Fibroblast of lung (primary cell): ENCODE measurements at regions not wholly inside any gene's neighbourhood (a gene's known extent, or its start where the extent isn't known, plus 50 kb on each side); places are given as distances from the start of the nearest gene placed in this dataset.

Source experiments
- DNase-seq, 2 donors: peaks; one replicate each; pipeline versions ENCODE4 v3.0.0 to v3.0.0-alpha.2; 2010; ENCODE audit warnings: low read depth in 2 of 2
- H2AFZ ChIP-seq: 2 replicates; pipeline ENCODE4 v1.5.1; 2012; ENCODE audit warnings: low read length, control low read depth, inconsistent platforms
- H3K27ac ChIP-seq: 2 replicates; pipeline ENCODE4 v1.5.1; 2011; ENCODE audit warnings: low read length, control low read depth; ENCODE audit not compliant: insufficient read depth
- H3K27me3 ChIP-seq: 2 replicates; pipeline ENCODE4 v1.5.1; 2011; ENCODE audit warnings: mild to moderate bottlenecking, low read length; ENCODE audit not compliant: control insufficient read depth, insufficient read depth
- H3K36me3 ChIP-seq: 2 replicates; pipeline ENCODE4 v1.5.1; 2011; ENCODE audit warnings: low read length; ENCODE audit not compliant: control insufficient read depth, insufficient read depth
- H3K4me1 ChIP-seq: 2 replicates; pipeline ENCODE4 v1.5.1; 2011; ENCODE audit warnings: low read length; ENCODE audit not compliant: control insufficient read depth, insufficient read depth; ENCODE audit errors: extremely low read depth
- H3K4me2 ChIP-seq: 2 replicates; pipeline ENCODE4 v1.5.1; 2011; ENCODE audit warnings: low read length, control low read depth; ENCODE audit not compliant: insufficient read depth; ENCODE audit errors: extremely low read depth
- H3K4me3 ChIP-seq, 4 experiments: fragments of 200-600 bp in 1 of 4; sonication (generic) in 1 of 4; replicated peaks in 1 of 4; 2 replicates each; pipeline ENCODE4 v1.5.1; 2011 to 2016; ENCODE audit warnings: low read length in 4 of 4, low read depth in 3 of 4, mild to moderate bottlenecking in 3 of 4, control low read depth in 2 of 4, inconsistent platforms in 1 of 4, mixed read lengths in 1 of 4; ENCODE audit not compliant: insufficient read depth in 1 of 4; ENCODE audit errors: control extremely low read depth in 1 of 4
- H3K79me2 ChIP-seq: 2 replicates; pipeline ENCODE4 v1.5.1; 2012; ENCODE audit warnings: mild to moderate bottlenecking, low read length, inconsistent platforms; ENCODE audit not compliant: control insufficient read depth, insufficient read depth
- H3K9ac ChIP-seq: 2 replicates; pipeline ENCODE4 v1.5.1; 2011; ENCODE audit warnings: mild to moderate bottlenecking, low read length, control low read depth; ENCODE audit not compliant: insufficient read depth
- H3K9me3 ChIP-seq: 2 replicates; pipeline ENCODE4 v1.5.1; 2012; ENCODE audit warnings: low read depth, low read length; ENCODE audit not compliant: control insufficient read depth, insufficient read depth
- H4K20me1 ChIP-seq: 2 replicates; pipeline ENCODE4 v1.5.1; 2011; ENCODE audit warnings: low read length; ENCODE audit not compliant: control insufficient read depth, insufficient read depth; ENCODE audit errors: extremely low read depth
- CTCF ChIP-seq, 2 donors: IDR thresholded peaks in 1 of 2; conservative IDR thresholded peaks in 1 of 2; 1 replicate in 1 of 2; 2 replicates in 1 of 2; pipeline ENCODE4 v1.5.1; 2011 to 2012; ENCODE audit warnings: low read length in 2 of 2, control low read depth in 1 of 2, inconsistent platforms in 1 of 2, low read depth in 1 of 2, mild to moderate bottlenecking in 1 of 2
- EZH2 ChIP-seq: IDR thresholded peaks from 2 replicates; pipeline ENCODE4 v1.5.1; 2012; ENCODE audit warnings: low read length, control low read depth, mild to moderate bottlenecking; ENCODE audit errors: missing control alignments

GRCh38 chr21:23792300-23792699 is 1815.0 kb downstream of the MRPL39 start:
- H3K36me3 ChIP-seq, result no peaks in the 10 kb centered on the region
- H2AFZ ChIP-seq, result no peak overlapping the region
- H3K4me2 ChIP-seq, result no peak overlapping the region
- H3K27me3 ChIP-seq, result no peaks in the 10 kb centered on the region
- H4K20me1 ChIP-seq, result no peaks in the 10 kb centered on the region
- H3K79me2 ChIP-seq, result no peaks in the 10 kb centered on the region
- H3K27ac ChIP-seq, result no peak overlapping the region
- DNase-seq, result no peak
- TF ChIP-seq CTCF (conservative IDR thresholded peaks at IDR 0.05 in 1 of 2, IDR thresholded peaks at IDR 0.05 in 1 of 2; ENCODE audit: low read depth in 1 of 2, low read length in 2 of 2) (no peak), EZH2 (no peak)
- no peak overlapping the region for H3K9ac ChIP-seq
- no peaks in the 10 kb centered on the region for H3K4me1 ChIP-seq
- no peaks in the 10 kb centered on the region for H3K9me3 ChIP-seq
- no peak overlapping the region for H3K4me3 ChIP-seq

- no peak for DNase-seq
- no peaks in the 10 kb centered on the region for H3K4me1 ChIP-seq
- H3K36me3 ChIP-seq, result no peaks in the 10 kb centered on the region
- TF ChIP-seq EZH2 (no peak), CTCF (conservative IDR thresholded peaks at IDR 0.05 in 1 of 2, IDR thresholded peaks at IDR 0.05 in 1 of 2; ENCODE audit: low read depth in 1 of 2, low read length in 2 of 2) (no peak)
- H3K27ac ChIP-seq, result no peak overlapping the region
- no peak overlapping the region for H3K4me3 ChIP-seq
- H3K27me3 ChIP-seq, result no peaks in the 10 kb centered on the region
- no peaks in the 10 kb centered on the region for H4K20me1 ChIP-seq
- no peak overlapping the region for H2AFZ ChIP-seq
- H3K79me2 ChIP-seq, result no peaks in the 10 kb centered on the region
- H3K9ac ChIP-seq, result no peak overlapping the region
- H3K9me3 ChIP-seq, result no peaks in the 10 kb centered on the region
- no peak overlapping the region for H3K4me2 ChIP-seq
Measured at GRCh38 chr21:23789864-23790263, 1817.4 kb downstream of the MRPL39 start.

- no peak for DNase-seq
- no peaks in the 10 kb centered on the region for H3K36me3 ChIP-seq
- no peak overlapping the region for H3K9ac ChIP-seq
- no peaks in the 10 kb centered on the region for H3K79me2 ChIP-seq
- H2AFZ ChIP-seq, result no peak overlapping the region
- H3K27me3 ChIP-seq, result no peaks in the 10 kb centered on the region
- no peaks in the 10 kb centered on the region for H4K20me1 ChIP-seq
- no peak overlapping the region for H3K4me3 ChIP-seq
- no peak for TF ChIP-seq EZH2
- TF ChIP-seq CTCF (conservative IDR thresholded peaks at IDR 0.05 in 1 of 2, IDR thresholded peaks at IDR 0.05 in 1 of 2; ENCODE audit: low read depth in 1 of 2, low read length in 2 of 2), result no peak
- H3K4me2 ChIP-seq, result no peak overlapping the region
- H3K27ac ChIP-seq, result no peak overlapping the region
- no peaks in the 10 kb centered on the region for H3K4me1 ChIP-seq
- no peaks in the 10 kb centered on the region for H3K9me3 ChIP-seq
Measured at GRCh38 chr21:23780326-23780725, 1827.0 kb downstream of the MRPL39 start.
